ENCODE measurements at regions not wholly inside any gene's neighbourhood (a gene's known extent, or its start where the extent isn't known, plus 50 kb on each side); places are given as distances from the start of the nearest gene placed in this dataset.
"Not testable (repeated sequence)": the region's sequence is repeated elsewhere in the genome, so short reads cannot be mapped to it uniquely, and the experiment has no call there.

- DNase-seq: not testable (repeated sequence)
These were observed 102.8 kb upstream of the OSBPL11 start for GRCh38 chr3:125697979-125698640.

DNA sequence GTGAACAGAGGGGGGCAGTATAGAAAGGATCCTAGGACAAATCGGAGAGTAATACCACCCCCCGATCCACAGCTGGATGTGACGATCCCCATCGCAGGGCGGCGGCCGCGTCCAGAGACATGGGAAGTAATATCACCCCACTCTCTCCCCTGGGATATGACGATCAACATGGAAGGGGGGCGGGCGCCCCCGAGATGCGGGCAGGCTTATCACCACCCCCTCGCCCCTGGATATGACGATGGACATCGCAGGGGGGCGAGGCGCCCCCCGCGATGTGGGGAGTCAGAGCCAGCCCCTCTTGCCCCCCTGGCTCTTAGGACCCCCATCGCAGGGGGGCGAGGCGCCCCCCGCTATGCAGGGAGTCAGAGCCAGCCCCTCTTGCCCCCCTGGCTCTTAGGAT, 120.4 kb upstream of the OSBPL11 start:
- DNase-seq: no peak

DNA sequence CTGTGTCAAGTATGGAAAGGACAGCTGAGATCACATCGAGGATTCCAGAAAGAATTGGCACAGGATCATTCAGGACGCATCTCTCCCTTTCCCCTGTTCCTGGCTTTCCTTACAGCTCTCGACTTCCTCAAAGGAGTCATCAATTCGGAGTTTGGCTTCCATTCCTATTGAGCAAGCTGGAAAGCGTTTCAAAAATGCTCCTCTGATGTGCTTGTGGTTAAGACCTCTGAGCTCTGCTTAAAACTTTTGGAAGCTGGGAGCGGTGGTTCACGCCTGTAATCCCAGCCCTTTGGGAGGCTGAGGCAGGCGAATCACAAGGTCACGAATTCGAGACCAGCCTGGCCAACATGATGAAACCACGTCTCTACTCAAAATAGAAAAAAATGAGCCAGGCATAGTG, 136.9 kb upstream of the OSBPL11 start:
- DNase-seq: not testable (repeated sequence)

DNA sequence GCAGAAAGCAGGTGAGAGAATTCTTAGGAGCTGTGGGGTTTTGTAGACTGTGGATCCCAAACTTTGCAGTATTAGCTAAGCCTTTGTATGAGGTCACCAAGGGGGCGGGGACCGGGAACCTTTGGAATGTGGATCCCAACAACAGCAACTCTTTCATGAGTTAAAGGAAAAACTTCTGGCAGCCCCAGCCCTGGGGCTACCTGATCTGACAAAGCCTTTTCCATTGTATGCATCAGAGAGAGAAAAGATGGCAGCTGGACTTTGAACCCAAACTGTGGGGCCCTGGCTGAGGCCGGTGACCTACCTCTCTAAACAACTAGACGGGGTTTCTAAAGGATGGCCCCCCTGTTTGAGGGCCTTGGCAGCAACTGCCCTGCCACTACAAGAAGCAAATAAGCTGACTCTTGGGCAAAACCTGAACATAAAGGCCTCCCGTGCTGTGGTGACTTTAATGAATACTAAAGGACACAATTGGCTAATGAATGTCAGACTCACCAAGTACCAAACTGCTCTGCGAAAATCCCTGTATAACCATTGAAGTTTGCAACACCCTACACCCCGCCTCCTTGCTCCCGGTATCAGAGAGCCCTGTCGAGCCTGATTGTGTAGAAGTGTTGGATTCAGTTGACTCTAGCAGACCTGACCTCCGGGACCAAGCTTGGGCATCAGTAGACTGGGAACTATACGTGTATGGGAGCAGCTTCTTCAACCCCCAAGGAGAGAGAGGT, 146.9 kb upstream of the OSBPL11 start:
- DNase-seq: not testable (repeated sequence)

GRCh38 chr3:125742845-125743244, 147.5 kb upstream of the OSBPL11 start:
- DNase-seq: not testable (repeated sequence)

GRCh38 chr3:125757050-125757449, 161.8 kb upstream of the OSBPL11 start:
- DNase-seq: not testable (repeated sequence)

- not testable (repeated sequence) for DNase-seq
These were observed 163.4 kb upstream of the OSBPL11 start for GRCh38 chr3:125758641-125759130.

DNA sequence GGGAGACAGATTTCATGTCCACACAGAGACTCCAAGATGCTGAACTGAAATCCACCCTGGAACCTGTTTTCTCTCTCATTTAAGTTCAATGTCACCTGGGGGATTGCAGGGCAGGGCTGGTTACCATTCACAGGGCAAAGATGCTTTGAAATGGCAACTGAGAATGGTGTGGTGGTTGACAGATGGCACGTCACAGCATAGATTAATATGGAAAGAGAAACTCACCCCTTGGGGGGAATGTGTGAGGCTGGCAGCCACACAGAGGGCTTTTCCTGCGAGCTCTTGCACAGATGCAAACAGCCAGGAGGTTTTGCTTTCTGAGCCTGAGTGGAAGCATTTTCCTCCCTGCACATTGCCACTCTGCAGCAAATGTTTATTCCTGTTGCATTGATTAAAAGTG, 167.3 kb upstream of the OSBPL11 start:
- not testable (repeated sequence) for DNase-seq

- peak; percentile 92 for DNase-seq
These were observed 171.1 kb upstream of the OSBPL11 start for GRCh38 chr3:125766285-125766826.

DNA sequence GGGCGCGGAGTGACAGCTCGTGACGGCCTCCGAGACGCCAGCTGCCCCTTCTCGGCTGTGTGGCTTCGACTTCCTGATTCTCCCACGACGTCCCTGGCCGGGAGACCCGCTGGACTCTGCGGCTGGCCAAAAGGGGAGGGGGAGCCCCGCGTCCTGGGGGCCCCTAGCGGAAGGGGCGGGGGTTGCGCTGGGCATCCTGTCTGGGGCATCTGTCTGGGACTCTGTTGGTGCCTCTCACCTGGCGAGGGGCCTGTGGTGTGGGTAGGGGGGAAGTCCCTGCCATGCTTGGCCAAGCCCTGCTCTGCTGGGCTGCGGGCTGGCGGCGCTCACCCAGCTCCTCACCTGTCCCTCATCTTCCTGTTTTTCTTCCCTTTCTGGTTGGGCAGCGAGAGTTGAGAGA, 171.6 kb upstream of the OSBPL11 start:
- DNase-seq: not testable (repeated sequence)

DNA sequence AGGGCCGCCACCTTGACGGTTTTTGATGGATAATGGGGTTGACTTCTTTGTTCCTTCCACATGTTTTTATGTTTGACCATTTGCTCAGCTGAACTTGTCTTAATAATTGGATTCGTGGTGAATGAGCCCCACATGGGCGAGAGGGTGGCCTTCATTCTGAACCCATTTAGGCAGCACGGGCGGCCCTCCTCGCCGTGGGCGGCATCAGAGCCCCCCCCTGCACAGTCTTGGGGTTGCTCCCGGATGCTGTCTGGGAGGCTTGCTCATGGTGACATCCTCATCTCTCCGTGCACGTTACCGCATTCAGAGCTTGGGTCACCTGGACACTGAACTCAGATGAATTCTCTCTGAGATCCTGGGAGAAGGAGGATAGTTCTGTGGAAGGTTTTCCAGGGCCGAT, 172.3 kb upstream of the OSBPL11 start:
- no peak for DNase-seq

DNA sequence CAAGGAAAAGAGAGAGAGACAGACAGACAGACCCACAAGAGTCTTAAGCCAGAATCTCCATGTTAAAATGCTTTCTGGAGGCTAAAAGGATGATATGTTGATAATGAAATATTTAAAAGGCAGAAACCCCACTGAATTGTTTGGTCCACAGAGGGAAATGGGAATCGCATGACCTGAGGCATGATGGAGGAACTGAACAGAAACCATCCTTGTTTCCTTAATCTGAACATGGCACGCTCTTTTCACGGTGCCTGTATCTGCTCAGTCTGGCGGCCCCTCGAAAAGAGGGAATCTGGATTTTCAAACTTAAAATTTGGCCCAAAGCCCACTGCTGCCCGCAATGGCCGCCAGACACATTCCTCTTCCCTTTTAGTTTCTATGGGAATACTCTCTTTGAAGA, 173.5 kb upstream of the OSBPL11 start:
- not testable (repeated sequence) for DNase-seq

- not testable (repeated sequence) for DNase-seq
These were observed 176.2 kb upstream of the OSBPL11 start for GRCh38 chr3:125771506-125771905.

GRCh38 chr3:125774433-125775034, 179.2 kb upstream of the OSBPL11 start:
- not testable (repeated sequence) for DNase-seq

DNA sequence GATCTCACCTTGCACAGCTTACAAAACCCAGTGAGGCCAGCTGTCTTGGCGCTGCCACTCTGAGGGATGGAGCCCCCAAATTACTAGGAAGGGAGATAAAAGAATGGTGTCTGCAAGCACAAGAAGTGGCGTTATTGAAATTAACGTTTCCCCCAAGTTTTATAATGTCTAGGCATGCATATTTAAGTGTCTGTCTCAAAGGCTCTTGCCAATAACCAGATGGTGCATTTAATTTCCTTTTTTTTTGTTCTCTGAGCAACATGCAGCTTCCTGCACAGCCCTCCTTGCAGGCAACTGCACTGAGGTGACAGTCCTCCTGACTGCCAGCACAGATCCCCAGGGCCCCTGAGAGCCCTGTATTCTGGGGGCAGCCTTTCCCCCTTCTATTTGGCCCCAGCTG, 179.8 kb upstream of the OSBPL11 start:
- not testable (repeated sequence) for DNase-seq

GRCh38 chr3:125775606-125776294, 180.5 kb upstream of the OSBPL11 start:
- DNase-seq: not testable (repeated sequence)

DNA sequence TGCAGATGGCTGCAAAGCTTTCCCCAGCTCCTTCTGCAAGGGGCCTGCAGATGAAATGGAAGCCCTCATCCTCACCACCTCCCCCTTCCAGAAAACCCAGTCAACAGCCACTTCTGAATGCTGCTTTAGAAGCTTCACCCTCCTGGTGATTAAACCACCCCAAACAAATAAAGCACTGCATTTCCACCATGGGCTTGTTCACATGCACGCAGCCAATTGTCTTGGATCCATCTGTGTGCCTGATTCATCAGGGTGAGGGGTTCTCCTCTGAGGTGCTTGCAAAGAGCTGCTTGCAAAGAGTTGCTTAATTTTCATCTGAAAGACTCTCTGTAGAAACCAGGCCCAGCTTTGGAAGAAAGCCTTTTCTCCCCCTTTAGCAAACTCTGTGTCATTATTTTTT, 184.0 kb upstream of the OSBPL11 start:
- not testable (repeated sequence) for DNase-seq

GRCh38 chr3:125779918-125780317, 184.6 kb upstream of the OSBPL11 start:
- not testable (repeated sequence) for DNase-seq

DNA sequence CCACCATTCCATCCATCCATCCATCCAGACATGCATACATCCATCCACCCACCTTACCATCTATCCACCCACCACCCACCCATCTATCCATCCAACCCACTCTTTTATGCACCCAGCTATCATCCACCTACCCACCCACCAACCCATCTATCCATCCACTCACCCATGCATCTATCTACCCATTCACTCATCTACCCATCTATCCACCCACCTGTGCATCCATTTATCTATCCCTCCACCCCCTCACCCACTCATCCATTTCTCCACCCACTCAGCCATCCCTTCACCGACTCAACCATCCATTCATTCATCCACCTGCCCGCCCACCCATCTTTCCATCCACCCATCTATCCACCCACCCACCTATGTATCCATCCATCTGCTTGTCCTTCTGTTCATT, 186.4 kb upstream of the OSBPL11 start:
- DNase-seq: not testable (repeated sequence)

- DNase-seq: not testable (repeated sequence)
These were observed 178.7 kb upstream of the ROPN1B start for GRCh38 chr3:125790312-125790711.

- DNase-seq: not testable (repeated sequence)
These were observed 178.0 kb upstream of the ROPN1B start for GRCh38 chr3:125791021-125791420.

GRCh38 chr3:125810010-125810409, 159.0 kb upstream of the ROPN1B start:
- DNase-seq: not testable (repeated sequence)

DNA sequence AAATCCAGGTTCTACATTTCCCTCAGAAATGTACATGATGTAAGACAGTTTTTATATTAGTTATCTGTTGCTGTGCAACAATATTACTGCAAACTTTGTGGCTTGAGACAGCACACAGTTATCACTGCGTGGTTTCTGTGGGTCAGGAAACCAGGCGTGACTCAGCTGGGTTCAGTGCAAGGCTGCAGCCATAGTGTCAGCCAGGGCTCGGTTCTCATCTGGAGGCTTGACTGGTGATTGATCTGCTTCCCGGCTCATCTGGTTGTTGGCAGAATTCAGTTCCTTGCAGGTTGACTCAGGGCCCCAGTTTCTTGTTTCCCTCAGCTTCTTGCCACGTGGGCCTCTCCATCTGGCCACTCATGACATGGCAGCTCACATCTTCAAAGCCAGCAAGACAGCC, 146.8 kb upstream of the ROPN1B start:
- DNase-seq: peak; percentile 58

Measured in activated CD8-positive, alpha-beta memory T cell treated with anti-CD3 and anti-CD28 coated beads, Interleukin-2, amount 50 U/mL, for 48 hours (primary cell).